ENCODE measurements at regions not wholly inside any gene's neighbourhood (a gene's known extent, or its start where the extent isn't known, plus 50 kb on each side); places are given as distances from the start of the nearest gene placed in this dataset.

DNA sequence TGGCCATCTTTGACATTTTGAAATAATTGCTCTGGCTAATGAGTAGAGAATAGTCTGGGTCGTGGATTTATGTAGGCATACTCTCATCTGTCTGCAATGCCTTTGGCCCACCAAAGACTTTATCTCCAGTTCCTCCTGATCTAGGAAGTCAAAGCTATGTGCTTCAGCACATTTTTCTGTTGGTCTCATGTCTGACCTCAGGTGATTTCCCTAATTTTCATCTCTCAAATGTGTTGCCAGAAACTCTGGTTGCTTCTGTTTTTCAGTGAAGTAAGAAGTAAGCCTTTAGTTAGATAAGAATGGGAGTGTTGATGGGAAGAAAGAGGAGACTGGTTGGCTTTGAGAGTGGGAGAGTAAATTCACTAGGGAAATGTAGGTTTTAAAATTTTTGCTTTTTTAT is 66.4 kb downstream of the GPR88 start:
- Histone ChIP-seq H3K9ac (ENCODE audit: low read length) (no peak overlapping the region), H3K27ac (ENCODE audit: low read depth, low read length) (no peak overlapping the region), H4K20me1 (ENCODE audit: insufficient read depth, low read length) (no peaks in the 10 kb centered on the region), H3K4me3 (ENCODE audit: insufficient read depth, low read depth, low read length) (no peak overlapping the region), H3K4me1 (ENCODE audit: insufficient read depth, low read length) (no peaks in the 10 kb centered on the region), H3K4me2 (ENCODE audit: low read length) (no peak overlapping the region), H3K9me3 (ENCODE audit: insufficient read depth, low read depth, low read length) (no peaks in the 10 kb centered on the region), H3K79me2 (ENCODE audit: insufficient read depth, low read length) (no peaks in the 10 kb centered on the region), H3K36me3 (ENCODE audit: insufficient read depth, low read length) (no peaks in the 10 kb centered on the region), H2AFZ (ENCODE audit: low read depth, low read length) (no peak overlapping the region), H3K27me3 (ENCODE audit: insufficient read depth, low read length) (no peaks in the 10 kb centered on the region)
- DNase-seq (ENCODE audit: low read depth) (no peak), FAIRE-seq (no peak)
- Mint-ChIP-seq H3K27ac (ENCODE audit: unreplicated experiment) (no peak overlapping the region), H3K9me3 (ENCODE audit: unreplicated experiment) (peaks cover 31% of the 10 kb centered on the region), H3K4me1 (ENCODE audit: low read depth, unreplicated experiment) (peaks cover 9% of the 10 kb centered on the region), H3K36me3 (ENCODE audit: low read depth, unreplicated experiment) (no peaks in the 10 kb centered on the region), H3K27me3 (ENCODE audit: low read depth, unreplicated experiment) (no peaks in the 10 kb centered on the region), H3K4me3 (ENCODE audit: unreplicated experiment) (no peak overlapping the region)
- TF ChIP-seq, protein P1, sequence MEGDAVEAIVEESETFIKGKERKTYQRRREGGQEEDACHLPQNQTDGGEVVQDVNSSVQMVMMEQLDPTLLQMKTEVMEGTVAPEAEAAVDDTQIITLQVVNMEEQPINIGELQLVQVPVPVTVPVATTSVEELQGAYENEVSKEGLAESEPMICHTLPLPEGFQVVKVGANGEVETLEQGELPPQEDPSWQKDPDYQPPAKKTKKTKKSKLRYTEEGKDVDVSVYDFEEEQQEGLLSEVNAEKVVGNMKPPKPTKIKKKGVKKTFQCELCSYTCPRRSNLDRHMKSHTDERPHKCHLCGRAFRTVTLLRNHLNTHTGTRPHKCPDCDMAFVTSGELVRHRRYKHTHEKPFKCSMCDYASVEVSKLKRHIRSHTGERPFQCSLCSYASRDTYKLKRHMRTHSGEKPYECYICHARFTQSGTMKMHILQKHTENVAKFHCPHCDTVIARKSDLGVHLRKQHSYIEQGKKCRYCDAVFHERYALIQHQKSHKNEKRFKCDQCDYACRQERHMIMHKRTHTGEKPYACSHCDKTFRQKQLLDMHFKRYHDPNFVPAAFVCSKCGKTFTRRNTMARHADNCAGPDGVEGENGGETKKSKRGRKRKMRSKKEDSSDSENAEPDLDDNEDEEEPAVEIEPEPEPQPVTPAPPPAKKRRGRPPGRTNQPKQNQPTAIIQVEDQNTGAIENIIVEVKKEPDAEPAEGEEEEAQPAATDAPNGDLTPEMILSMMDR (IDR thresholded peaks at IDR 0.05; ENCODE audit: insufficient read depth, low read depth, low read length), result no peak
- no peak for TF ChIP-seq EZH2 (IDR thresholded peaks at IDR 0.05; ENCODE audit: insufficient read depth, low read length)

DNA sequence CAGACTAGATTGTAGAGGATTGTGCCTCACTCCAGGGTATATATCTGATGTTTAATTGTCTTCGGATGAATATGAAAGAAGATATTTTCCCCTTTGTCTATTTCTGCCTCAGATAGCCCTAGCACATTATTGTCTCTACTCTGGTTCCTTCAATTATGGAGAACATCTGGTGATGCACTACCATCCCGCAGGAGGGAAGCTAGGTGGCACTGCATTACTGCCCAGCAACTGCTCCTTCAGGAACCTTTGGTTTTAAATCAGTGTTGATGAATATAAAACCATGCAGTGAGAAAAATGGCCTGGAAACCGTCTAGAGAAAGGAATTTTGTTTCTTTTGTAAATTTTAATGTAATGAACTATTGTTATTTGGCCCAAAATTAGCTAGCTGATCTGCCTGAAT is 68.5 kb downstream of the GPR88 start:
- no peak overlapping the region for H3K4me2 ChIP-seq (ENCODE audit: low read length)
- Mint-ChIP-seq H3K9me3 (ENCODE audit: unreplicated experiment) (peaks cover 15% of the 10 kb centered on the region), H3K27ac (ENCODE audit: unreplicated experiment) (no peak overlapping the region), H3K36me3 (ENCODE audit: low read depth, unreplicated experiment) (peaks cover 2% of the 10 kb centered on the region), H3K27me3 (ENCODE audit: low read depth, unreplicated experiment) (peaks cover 2% of the 10 kb centered on the region), H3K4me1 (ENCODE audit: low read depth, unreplicated experiment) (peaks cover 11% of the 10 kb centered on the region), H3K4me3 (ENCODE audit: unreplicated experiment) (no peak overlapping the region)
- H3K79me2 ChIP-seq (ENCODE audit: insufficient read depth, low read length), result no peaks in the 10 kb centered on the region
- no peak overlapping the region for H3K9ac ChIP-seq (ENCODE audit: low read length)
- no peak for TF ChIP-seq EZH2 (IDR thresholded peaks at IDR 0.05; ENCODE audit: insufficient read depth, low read length)
- TF ChIP-seq, protein P1 (IDR thresholded peaks at IDR 0.05; ENCODE audit: insufficient read depth, low read depth, low read length), result peak; percentile 48
- FAIRE-seq, result peak; percentile 72
- DNase-seq (ENCODE audit: low read depth), result peak; percentile 44
- no peaks in the 10 kb centered on the region for H3K27me3 ChIP-seq (ENCODE audit: insufficient read depth, low read length)
- H3K27ac ChIP-seq (ENCODE audit: low read depth, low read length), result no peak overlapping the region
- no peaks in the 10 kb centered on the region for H3K9me3 ChIP-seq (ENCODE audit: insufficient read depth, low read depth, low read length)
- H2AFZ ChIP-seq (ENCODE audit: low read depth, low read length), result no peak overlapping the region
- H3K4me1 ChIP-seq (ENCODE audit: insufficient read depth, low read length), result no peaks in the 10 kb centered on the region
- no peak overlapping the region for H3K4me3 ChIP-seq (ENCODE audit: insufficient read depth, low read depth, low read length)
- H3K36me3 ChIP-seq (ENCODE audit: insufficient read depth, low read length), result no peaks in the 10 kb centered on the region
- no peaks in the 10 kb centered on the region for H4K20me1 ChIP-seq (ENCODE audit: insufficient read depth, low read length)

DNA sequence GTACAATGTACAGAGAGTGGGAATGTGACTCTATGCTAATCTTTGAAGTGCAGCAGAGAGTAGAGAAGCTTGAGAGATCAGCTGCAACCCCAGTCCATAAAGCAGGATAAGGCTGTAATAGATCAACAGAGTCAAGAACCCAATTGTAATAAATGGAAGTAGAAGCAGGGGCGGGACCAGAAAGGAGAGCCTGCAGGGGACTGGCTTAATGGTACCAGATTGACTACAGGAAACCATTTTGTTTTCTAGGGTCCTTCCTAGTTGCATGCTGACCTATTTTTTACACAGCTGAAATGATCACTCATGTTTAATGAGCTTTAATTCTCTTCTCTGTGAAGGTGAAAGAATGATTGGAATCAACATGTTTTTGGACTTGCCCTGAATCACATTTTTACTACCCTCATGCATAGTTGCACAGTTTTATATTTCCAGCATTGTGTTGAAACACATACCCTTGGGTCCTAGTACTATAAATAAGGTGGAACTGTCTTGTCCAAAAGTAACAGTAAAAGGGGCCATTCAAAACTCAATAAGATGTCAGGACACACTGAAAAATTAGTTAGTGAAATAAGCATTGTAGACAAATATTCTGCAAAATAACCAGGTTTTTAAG is 69.8 kb downstream of the GPR88 start:
- Histone ChIP-seq H3K36me3 (ENCODE audit: insufficient read depth, low read length) (no peaks in the 10 kb centered on the region), H4K20me1 (ENCODE audit: insufficient read depth, low read length) (no peaks in the 10 kb centered on the region), H3K79me2 (ENCODE audit: insufficient read depth, low read length) (no peaks in the 10 kb centered on the region), H3K4me3 (ENCODE audit: insufficient read depth, low read depth, low read length) (no peak overlapping the region), H3K27me3 (ENCODE audit: insufficient read depth, low read length) (no peaks in the 10 kb centered on the region), H3K4me1 (ENCODE audit: insufficient read depth, low read length) (no peaks in the 10 kb centered on the region), H3K27ac (ENCODE audit: low read depth, low read length) (no peak overlapping the region), H3K4me2 (ENCODE audit: low read length) (no peak overlapping the region), H3K9ac (ENCODE audit: low read length) (no peak overlapping the region), H3K9me3 (ENCODE audit: insufficient read depth, low read depth, low read length) (no peaks in the 10 kb centered on the region), H2AFZ (ENCODE audit: low read depth, low read length) (no peak overlapping the region)
- no peak for DNase-seq (ENCODE audit: low read depth)
- TF ChIP-seq EZH2 (IDR thresholded peaks at IDR 0.05; ENCODE audit: insufficient read depth, low read length), result no peak
- TF ChIP-seq, protein P1 (IDR thresholded peaks at IDR 0.05; ENCODE audit: insufficient read depth, low read depth, low read length), result no peak
- Mint-ChIP-seq H3K4me1 (ENCODE audit: low read depth, unreplicated experiment) (peaks cover 21% of the 10 kb centered on the region), H3K27me3 (ENCODE audit: low read depth, unreplicated experiment) (peaks cover 2% of the 10 kb centered on the region), H3K36me3 (ENCODE audit: low read depth, unreplicated experiment) (peaks cover 2% of the 10 kb centered on the region), H3K9me3 (ENCODE audit: unreplicated experiment) (peaks cover 7% of the 10 kb centered on the region), H3K4me3 (ENCODE audit: unreplicated experiment) (no peak overlapping the region), H3K27ac (ENCODE audit: unreplicated experiment) (no peak overlapping the region)
- no peak for FAIRE-seq

Data from astrocyte (in vitro differentiated cells and primary cell).